Left ventricle myocardium inferior (tissue), 1 donor: ENCODE measurements at regions not wholly inside any gene's neighbourhood (a gene's known extent, or its start where the extent isn't known, plus 50 kb on each side); places are given as distances from the start of the nearest gene placed in this dataset.

ENCODE experiments used
- DNase-seq: peaks from one replicate; pipeline ENCODE4 v3.0.0-alpha.2; 2020
- H3K27ac ChIP-seq: fragments of 200-600 bp; replicated peaks from 2 replicates; pipeline ENCODE4 v1.8.0; 2021
- H3K27me3 ChIP-seq: fragments of 200-600 bp; 2 replicates; pipeline ENCODE4 v1.8.0; 2021; ENCODE audit warnings: low read depth
- H3K36me3 ChIP-seq: fragments of 200-600 bp; 2 replicates; pipeline ENCODE4 v1.8.0; 2021
- H3K4me1 ChIP-seq: fragments of 200-600 bp; 2 replicates; pipeline ENCODE4 v1.8.0; 2021
- H3K4me3 ChIP-seq: fragments of 200-600 bp; 2 replicates; pipeline ENCODE4 v1.8.0; 2021; ENCODE audit warnings: mild to moderate bottlenecking, moderate library complexity
- H3K9me3 ChIP-seq: fragments of 200-600 bp; replicated peaks from 2 replicates; pipeline ENCODE4 v1.8.0; 2021
- intact Hi-C: fragments of 100-400 bp; cut with micrococcal nuclease; formaldehyde crosslinking; loops from one replicate; pipeline ENCODE4 v1.11.0; 2022
- TF ChIP-seq, protein P1 (sequence below): fragments of 200-600 bp; IDR thresholded peaks from 2 replicates; pipeline ENCODE4 v1.8.0; 2021; ENCODE audit warnings: antibody characterized with exemption, mild to moderate bottlenecking, borderline replicate concordance
- donor health status: DM: no; HTN: yes; CAD: no; lungs with severe emphysema.

DNA sequence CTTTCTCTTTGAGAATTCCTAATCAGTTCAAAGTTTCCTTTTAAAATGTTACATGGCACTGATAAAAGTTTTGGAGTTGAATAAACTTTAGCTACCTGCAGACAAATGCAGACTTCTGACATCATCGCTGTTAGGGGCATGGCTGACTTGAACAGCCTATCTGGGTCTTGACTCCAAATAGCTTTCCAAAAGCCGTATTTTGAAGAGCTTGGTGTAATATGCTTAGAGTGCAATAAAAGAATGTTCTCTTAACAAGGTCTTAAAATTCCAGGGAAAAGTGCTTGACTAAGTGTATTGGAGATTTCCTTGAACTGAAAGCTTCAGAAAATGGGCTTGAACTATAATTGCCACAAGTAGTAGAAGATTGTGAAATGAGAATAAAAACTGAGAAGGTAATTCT lies 342.9 kb upstream of the DCC start:
- Histone ChIP-seq H3K9me3 (no peaks in the 10 kb centered on the region), H3K4me1 (no peaks in the 10 kb centered on the region), H3K27ac (no peak overlapping the region), H3K4me3 (no peak overlapping the region), H3K27me3 (no peaks in the 10 kb centered on the region), H3K36me3 (no peaks in the 10 kb centered on the region)
- TF ChIP-seq, protein P1, sequence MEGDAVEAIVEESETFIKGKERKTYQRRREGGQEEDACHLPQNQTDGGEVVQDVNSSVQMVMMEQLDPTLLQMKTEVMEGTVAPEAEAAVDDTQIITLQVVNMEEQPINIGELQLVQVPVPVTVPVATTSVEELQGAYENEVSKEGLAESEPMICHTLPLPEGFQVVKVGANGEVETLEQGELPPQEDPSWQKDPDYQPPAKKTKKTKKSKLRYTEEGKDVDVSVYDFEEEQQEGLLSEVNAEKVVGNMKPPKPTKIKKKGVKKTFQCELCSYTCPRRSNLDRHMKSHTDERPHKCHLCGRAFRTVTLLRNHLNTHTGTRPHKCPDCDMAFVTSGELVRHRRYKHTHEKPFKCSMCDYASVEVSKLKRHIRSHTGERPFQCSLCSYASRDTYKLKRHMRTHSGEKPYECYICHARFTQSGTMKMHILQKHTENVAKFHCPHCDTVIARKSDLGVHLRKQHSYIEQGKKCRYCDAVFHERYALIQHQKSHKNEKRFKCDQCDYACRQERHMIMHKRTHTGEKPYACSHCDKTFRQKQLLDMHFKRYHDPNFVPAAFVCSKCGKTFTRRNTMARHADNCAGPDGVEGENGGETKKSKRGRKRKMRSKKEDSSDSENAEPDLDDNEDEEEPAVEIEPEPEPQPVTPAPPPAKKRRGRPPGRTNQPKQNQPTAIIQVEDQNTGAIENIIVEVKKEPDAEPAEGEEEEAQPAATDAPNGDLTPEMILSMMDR: no peak
- DNase-seq: no peak
- intact Hi-C loops: no loop called here

DNA sequence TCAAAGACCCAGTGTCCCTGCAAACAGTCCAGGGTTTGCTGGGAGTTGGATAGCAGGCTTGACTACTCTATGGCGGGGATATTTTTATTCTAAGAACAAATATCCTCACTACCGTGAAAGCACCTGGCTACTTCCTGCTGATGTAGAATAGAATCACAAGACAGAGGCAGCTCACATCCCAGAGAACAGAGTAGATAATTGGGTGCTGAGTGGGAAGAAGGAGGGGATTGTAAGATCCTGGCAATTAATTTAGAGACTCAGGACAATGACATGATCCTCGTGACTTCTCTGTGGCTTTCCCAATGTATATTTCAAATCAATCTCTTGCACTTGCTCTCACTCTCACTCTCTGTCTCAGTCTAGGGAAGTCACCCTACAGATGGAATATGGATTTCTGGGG lies 341.9 kb upstream of the DCC start:
- Histone ChIP-seq H3K36me3 (no peaks in the 10 kb centered on the region), H3K4me1 (no peaks in the 10 kb centered on the region), H3K27ac (no peak overlapping the region), H3K9me3 (no peaks in the 10 kb centered on the region), H3K27me3 (no peaks in the 10 kb centered on the region), H3K4me3 (no peak overlapping the region)
- TF ChIP-seq, protein P1: no peak
- DNase-seq: no peak
- intact Hi-C loops: no loop called here

DNA sequence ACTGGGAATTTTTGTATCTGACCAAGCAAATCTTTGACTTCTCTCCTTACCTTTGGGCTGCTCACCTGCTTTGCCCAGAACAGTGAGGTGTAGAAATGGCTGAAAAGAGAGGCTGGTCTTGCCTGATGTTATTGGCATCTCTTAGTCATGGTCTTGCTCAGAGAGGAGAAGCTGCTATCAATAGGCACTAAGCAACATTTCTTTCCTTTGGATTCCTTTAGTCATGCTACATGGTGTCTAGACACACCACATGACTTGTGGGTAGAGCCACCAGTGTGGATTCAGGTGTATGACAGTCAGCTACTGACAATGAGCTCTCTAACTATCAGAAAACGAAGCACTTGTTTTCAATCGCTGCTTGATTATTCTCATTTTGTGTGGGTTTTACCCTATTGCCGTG lies 341.3 kb upstream of the DCC start:
- H3K9me3 ChIP-seq: no peaks in the 10 kb centered on the region
- H3K4me3 ChIP-seq: no peak overlapping the region
- no peaks in the 10 kb centered on the region for H3K36me3 ChIP-seq
- H3K4me1 ChIP-seq: no peaks in the 10 kb centered on the region
- H3K27ac ChIP-seq: no peak overlapping the region
- intact Hi-C loops: no loop called here
- no peaks in the 10 kb centered on the region for H3K27me3 ChIP-seq
- no peak for DNase-seq
- TF ChIP-seq, protein P1: no peak

DNA sequence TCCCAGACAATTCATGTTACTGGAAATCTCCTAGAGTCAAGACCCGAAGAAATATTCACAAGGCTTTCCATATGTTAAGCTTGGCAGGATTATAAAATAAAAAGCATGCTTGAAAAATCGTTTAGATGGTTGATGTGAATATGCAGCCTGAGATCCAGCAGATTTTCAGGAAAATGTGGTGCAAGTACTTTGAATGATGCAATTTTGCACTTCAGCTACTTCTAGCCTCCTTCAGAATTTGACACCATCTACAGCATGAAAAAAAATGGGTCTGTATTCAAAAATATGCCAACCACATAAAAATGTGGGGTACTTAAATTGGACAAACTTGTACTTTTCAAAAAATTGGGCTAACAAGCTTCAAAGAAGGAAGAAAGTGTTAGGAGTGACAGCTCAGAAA lies 340.6 kb upstream of the DCC start:
- no peak for DNase-seq
- no peaks in the 10 kb centered on the region for H3K4me1 ChIP-seq
- no peaks in the 10 kb centered on the region for H3K36me3 ChIP-seq
- no peak overlapping the region for H3K4me3 ChIP-seq
- no peak overlapping the region for H3K27ac ChIP-seq
- no peaks in the 10 kb centered on the region for H3K27me3 ChIP-seq
- intact Hi-C loops: no loop called here
- TF ChIP-seq, protein P1: no peak
- no peaks in the 10 kb centered on the region for H3K9me3 ChIP-seq

DNA sequence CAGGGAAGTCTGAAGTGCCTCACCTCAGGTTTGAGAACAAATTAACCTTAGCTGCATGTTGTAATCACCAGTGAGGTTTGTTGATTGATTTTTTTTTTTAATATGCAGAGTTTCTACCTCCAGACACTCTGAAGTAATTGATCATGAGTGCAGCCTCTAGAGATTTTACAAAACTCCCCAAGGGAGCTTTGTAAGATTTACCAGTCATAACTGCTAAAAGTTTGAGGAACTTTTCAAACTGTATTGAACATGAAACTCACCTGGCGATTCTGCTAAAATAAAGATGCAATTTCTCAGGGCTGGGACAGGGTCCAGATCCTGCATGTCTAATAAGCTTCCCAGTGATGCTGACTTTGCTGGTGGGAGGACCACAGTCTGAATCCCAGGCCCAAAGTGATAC lies 339.6 kb upstream of the DCC start:
- no peaks in the 10 kb centered on the region for H3K9me3 ChIP-seq
- H3K36me3 ChIP-seq: no peaks in the 10 kb centered on the region
- no peaks in the 10 kb centered on the region for H3K27me3 ChIP-seq
- no peak overlapping the region for H3K27ac ChIP-seq
- TF ChIP-seq, protein P1: no peak
- DNase-seq: no peak
- intact Hi-C loops: no loop called here
- H3K4me1 ChIP-seq: no peaks in the 10 kb centered on the region
- H3K4me3 ChIP-seq: no peak overlapping the region

DNA sequence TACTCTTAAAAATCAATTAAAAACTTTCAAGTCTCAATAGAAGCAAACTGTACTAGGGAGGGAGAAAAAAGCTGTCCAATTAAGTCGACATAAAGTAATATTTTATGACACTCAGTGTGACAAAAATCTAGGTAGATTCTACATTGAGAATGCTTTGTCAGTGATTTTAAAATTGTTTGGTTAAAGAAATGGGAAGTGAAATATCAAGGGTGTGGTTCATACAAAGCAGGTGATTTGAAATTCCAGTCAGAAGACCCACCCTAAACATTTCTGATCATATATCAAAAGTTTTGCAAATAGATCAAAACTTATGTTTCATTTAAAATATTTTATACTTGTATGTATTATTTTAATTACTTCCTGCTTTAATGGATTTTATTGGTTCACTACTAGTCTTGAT lies 338.9 kb upstream of the DCC start:
- intact Hi-C loops: no loop called here
- Histone ChIP-seq H3K27me3 (no peaks in the 10 kb centered on the region), H3K4me3 (no peak overlapping the region), H3K27ac (no peak overlapping the region), H3K9me3 (no peaks in the 10 kb centered on the region), H3K36me3 (no peaks in the 10 kb centered on the region), H3K4me1 (no peaks in the 10 kb centered on the region)
- no peak for DNase-seq
- TF ChIP-seq, protein P1: no peak
